ENCODE measurements at regions not wholly inside any gene's neighbourhood (a gene's known extent, or its start where the extent isn't known, plus 50 kb on each side); places are given as distances from the start of the nearest gene placed in this dataset.
"Not testable (repeated sequence)": the region's sequence is repeated elsewhere in the genome, so short reads cannot be mapped to it uniquely, and the experiment has no call there.

DNA sequence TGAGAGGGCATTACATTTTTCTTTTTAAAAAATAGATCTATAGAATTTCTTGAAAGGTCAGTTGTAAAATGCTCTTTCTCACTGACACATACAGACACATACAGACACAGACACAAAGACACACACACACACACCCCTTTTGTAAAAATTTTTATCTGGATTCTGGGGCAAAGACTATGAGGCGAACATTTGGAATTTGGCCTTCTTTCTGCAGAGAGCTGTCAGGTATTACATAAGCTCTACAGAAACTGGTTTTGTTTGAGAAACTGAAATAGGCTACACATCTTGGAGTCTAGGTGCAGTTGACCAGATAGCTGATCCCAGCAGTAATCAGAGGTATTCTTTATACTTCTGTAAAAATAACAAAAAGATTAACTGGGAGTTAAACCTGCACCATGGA, 315.9 kb upstream of the RPS23 start:
- DNase-seq: no peak

DNA sequence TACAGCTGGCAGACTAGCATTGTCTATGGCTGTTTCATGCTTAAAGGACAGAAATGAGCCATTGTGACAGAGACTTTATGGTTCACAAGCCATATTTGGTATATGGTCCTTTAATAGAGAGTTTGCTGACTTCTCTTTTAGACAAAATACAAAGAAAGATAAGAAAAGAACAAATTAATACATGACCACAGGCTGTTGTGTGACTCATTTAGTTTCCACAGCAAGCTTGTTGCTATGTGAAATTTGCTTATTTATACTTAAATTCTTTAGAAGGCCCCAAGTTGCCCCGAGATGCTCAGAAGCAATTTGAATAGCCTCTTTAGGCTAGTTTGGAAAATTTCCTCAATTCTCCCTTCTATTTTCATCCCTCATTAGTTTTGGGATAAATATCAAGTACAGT, 315.3 kb upstream of the RPS23 start:
- no peak for DNase-seq

GRCh38 chr5:82591021-82591515, 312.9 kb upstream of the RPS23 start:
- DNase-seq: no peak

DNA sequence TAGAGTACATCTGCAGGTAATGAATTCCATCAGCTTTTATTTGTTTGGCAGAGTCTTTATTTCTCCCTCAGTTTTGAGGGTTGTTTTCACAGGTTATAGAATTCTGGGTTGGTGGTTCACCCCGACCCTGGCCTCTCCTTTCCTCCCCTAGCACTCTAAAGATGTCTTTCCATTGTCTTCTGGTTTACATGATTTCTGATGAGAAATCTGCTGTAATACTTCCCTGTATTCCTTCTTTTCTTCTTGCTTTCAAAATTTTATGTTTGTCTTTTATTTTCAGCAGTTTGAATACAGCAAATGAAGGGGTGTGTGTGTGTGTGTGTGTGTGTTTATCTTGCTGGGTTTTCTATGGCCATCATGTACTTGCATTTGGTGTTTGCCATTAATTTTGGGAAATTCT, 312.0 kb upstream of the RPS23 start:
- no peak for DNase-seq

GRCh38 chr5:82586661-82587310, 308.6 kb upstream of the RPS23 start:
- DNase-seq: no peak

DNA sequence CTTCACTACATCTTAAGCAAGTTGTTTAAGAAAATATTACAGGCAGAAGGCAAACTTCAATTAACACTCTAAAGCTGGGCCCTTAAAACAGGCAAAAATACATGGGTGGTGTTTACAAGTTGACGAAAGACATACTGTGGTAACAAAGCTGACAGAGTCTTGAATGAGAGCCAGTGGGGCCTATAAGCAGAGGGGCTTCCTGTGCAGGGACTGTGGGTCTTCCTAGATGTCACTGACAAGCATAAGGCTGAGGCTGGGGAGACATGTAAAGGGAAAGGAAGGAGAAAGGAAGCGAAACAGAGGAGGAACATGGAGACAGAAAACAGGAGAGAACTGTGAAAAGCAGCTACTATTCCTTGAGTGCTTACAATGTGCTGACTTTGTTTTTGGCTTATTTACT, 308.0 kb upstream of the RPS23 start:
- DNase-seq: no peak

DNA sequence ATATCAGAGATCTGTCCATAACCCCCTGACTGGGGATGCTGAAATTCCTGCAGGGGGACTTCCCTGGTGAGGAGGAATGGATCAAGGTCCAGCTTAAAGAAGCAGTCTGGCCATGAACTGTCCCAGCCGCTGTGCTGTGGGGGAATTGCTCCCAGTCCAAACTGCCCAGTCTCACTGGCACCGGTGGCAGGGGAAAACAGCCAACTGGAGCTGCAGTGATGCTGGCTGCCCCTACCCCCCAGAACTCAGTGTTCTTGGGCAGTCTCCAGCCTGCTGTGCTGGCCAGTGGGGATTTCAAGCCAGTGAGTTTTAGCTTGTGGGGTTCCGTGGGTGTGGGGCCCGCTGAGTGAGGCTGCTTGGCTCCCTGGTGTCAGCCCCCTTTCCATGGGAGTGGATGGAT, 306.5 kb upstream of the RPS23 start:
- no peak for DNase-seq

- not testable (repeated sequence) for DNase-seq
Measured at GRCh38 chr5:82583331-82583730, 305.2 kb upstream of the RPS23 start.

DNA sequence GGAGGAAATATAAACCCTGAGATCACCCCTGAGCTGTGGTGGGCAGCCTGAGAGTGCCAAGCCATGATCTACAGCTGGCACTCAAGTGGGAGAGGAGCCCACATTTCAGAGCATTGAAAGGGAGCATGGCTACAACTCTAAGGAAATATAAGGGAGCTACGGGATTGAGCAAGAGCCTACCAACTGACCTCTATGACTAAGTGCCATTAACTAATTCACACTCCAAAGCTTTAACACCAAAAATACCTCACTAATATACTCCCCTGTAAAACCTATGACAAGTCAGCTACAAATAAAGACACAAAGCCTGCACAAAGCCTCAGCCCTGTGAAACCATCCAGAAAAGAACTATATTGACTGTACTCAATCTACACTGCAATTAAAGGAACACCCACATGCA, 286.8 kb upstream of the RPS23 start:
- no peak for DNase-seq

DNA sequence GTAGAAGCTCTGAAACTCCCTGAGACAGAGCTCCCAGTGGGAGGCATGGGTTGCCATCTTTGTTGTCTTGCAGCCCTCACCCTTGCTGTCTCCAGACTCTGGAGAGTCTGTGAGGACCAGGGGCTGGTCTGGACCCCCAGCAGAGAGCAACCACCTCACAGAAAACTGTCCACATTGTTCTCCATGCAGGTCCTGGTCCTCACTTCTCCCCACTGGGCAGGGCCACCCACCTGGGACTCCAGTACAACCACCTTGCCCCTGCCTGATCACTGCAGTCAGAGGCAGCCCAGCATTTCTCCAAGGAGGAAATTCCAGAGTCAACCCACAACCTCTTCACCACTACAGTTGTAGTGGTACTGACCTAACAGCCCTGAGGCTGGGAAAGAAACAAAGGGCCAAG, 285.6 kb upstream of the RPS23 start:
- DNase-seq: no peak

DNA sequence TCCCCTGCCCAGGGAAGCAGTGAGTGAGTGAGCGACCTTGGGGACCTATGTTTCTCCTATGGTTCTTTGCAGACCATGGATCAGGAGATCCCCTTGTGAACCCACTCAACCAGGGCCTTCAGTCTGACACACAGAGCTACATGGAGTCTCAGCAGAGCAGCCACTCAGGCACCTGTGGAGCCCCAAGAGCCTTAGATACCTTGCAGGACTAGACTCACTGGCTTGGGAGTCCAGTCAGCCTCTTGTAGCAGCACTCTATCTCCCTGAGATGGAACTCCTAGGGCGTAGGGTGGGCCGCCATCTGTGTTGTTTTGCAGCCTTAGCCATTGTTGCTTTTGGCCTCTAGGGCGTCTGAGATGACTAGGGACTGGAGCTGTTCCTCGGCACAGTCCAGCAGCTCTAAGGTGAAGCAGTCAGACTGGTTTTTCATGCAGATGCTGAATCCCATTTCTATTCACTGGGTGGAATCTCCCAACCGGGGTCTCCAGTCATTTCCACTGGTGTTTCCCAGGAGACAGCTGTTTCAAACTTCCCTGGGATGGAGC, 284.6 kb upstream of the RPS23 start:
- DNase-seq: no peak

GRCh38 chr5:82561797-82562196, 283.6 kb upstream of the RPS23 start:
- DNase-seq: no peak

DNA sequence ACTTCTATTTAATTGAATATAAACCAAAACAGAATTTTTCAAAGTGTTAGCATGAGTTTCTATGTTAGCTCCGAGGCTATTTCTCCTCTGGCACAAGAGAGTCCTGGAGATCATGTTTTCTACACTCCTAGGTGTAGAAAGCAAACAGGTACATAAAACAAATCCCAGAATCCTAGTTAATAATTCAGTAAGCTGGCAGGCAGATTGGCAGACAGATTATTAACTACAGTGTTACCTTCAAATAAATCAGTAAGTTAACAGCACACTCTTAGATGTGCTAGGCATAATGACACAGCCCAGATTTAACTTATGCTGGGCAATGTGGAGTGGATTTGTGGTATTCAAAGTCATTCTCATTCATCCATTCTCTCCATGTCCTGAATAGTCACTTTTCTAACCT, 282.8 kb upstream of the RPS23 start:
- DNase-seq: no peak

GRCh38 chr5:82560561-82560960, 282.4 kb upstream of the RPS23 start:
- DNase-seq: no peak

DNA sequence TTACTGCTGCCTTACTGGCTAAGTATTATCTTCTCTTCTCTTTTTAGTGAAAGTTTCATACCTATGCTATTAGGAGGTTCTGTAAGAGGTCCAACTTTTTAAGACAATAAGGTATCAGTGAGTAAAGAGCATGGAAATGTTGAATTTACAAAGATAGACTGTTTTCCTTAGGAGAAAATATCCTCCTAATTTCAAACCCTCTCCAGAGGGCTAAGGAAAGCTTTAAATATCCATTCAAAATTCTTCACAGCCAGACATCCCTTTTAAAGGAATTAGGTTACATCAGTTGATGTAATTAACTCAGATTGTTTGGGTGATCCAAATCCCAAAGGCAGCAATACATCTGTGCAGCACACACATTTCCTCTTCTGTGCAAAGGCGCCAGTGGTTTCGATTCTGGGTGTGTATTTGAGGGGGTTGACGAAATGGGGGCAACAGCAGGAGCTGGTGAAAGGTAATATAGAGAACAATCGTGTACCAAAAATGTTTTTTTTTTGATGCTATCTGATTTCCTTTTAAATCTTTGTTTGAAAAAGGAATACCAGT, 273.8 kb upstream of the RPS23 start:
- no peak for DNase-seq

GRCh38 chr5:82551192-82551591, 273.0 kb upstream of the RPS23 start:
- DNase-seq: no peak

- DNase-seq: no peak
Measured at GRCh38 chr5:82549263-82549662, 271.1 kb upstream of the RPS23 start.

- DNase-seq: no peak
Measured at GRCh38 chr5:82544004-82544403, 265.9 kb upstream of the RPS23 start.

- no peak for DNase-seq
Measured at GRCh38 chr5:82540301-82540700, 262.1 kb upstream of the RPS23 start.

DNA sequence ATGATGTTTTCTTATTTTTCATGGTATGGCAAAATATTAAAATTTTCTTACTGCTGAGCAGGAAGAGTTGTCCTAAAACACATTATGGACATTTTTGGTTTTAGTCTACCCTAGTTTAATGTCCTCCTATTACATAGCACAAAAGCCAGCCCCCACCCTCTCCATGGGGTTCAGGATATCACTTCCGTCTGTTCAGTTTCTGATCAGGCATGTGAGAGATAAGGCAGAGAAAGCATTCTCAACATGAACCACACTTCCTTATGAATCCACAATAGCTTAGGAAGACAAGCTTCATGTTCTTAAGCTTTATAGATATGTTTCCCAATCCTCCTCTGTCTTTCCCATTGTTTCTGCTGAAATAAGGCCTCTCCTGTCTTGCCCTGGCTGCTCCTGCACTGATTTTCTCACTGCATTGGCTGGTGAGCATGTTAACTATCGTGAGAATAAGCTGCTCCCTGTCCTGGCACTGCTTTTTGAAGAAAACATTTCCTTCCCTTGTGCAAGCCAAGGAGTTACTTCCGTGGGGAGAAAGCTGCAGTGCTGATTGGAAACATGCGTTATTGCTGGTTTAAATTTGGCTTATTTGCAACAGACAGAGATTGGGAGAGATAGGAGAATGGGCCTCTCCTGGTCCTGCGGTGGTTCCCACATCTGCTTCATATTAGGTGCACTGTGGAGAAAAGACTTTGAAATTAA, 260.3 kb upstream of the RPS23 start:
- no peak for DNase-seq

- DNase-seq: no peak
Measured at GRCh38 chr5:82537687-82538306, 259.6 kb upstream of the RPS23 start.

GRCh38 chr5:82534986-82535385, 256.8 kb upstream of the RPS23 start:
- DNase-seq: no peak

GRCh38 chr5:82532075-82532474, 253.9 kb upstream of the RPS23 start:
- DNase-seq: not testable (repeated sequence)

- no peak for DNase-seq
Measured at GRCh38 chr5:82526540-82526939, 248.4 kb upstream of the RPS23 start.
